HG03064 (cell line): ENCODE measurements at regions not wholly inside any gene's neighbourhood (a gene's known extent, or its start where the extent isn't known, plus 50 kb on each side); places are given as distances from the start of the nearest gene placed in this dataset.
"Not testable (repeated sequence)": the region's sequence is repeated elsewhere in the genome, so short reads cannot be mapped to it uniquely, and the experiment has no call there.

Experiments
- ATAC-seq: cut with Tn5 transposase; IDR thresholded peaks from one replicate; pipeline ENCODE4 v1.9.1; 2021; ENCODE audit warnings: low read depth; ENCODE audit not compliant: unreplicated experiment

DNA sequence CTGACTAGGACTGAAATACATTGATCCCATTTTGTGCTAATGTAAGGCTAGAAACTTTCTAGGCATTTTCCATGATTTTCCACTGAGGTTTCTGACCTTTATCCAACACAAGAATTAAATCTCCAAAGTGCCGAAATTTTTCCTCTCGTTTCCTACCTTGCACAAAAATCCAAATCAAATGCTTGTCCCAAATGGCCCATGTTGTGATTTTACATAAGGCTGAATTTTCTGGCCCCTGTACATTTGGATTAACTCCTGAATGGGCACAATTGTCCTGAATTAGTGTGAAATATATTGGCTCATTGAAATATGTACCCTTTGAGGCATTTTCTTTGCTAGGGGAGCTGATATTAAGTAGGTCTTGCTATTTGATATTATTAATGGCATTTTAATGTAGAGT, 105.6 kb upstream of the CBLB start:
- ATAC-seq, result no peak

DNA sequence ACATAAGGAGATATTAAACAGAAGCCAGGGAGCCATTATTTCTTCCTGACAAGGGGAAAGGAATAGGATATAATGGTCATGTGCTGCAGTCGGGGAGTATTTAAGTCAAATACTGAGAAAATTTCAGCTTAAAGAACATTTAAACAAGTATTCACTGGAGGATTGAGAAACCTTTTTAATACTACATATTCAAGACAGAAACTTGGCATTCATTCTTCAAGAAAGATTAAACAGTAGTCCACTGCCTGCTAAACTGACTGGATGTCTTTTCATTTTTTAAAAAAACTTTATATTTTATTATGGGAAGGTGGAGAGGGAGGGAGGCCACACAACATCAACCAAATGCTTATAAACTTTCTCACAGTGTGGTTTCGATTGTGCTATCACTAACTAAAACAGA, 107.4 kb upstream of the CBLB start:
- ATAC-seq, result no peak

DNA sequence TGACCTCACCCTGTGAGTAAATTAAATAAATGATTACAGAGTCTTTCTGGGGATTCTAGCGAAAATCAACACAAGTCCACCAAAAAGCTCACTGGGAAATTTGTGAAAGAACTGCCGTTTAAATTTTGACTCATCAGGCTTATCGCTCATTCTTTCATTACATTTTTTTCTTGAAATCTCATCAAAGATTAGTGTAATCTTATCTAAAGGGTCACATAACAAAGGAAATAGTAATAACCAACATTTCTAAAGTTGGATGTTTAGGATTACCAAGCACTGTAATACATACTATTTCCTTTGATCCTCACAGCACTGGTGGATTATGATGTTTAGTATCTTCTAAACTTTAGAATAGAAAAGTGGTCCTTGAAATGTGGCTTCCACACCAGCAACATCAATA, 111.1 kb upstream of the CBLB start:
- ATAC-seq, result no peak

DNA sequence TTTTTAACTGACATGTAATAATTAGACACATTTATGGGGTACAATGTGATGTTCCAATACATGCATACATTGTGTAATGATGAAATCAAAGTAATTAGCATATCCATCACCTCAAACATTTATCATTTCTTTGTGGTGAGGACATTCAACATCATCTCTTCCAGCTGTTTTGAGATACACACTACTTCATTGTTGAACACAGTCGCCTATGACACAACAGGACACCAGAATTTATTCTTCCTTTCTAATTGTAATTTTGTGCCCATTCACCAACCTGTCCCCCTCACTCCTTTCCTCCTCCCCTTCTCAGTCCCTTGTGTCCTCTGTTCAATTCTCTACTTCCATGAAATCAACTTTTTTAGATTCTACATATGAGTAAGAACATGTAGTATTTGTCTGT, 113.4 kb upstream of the CBLB start:
- no peak for ATAC-seq

DNA sequence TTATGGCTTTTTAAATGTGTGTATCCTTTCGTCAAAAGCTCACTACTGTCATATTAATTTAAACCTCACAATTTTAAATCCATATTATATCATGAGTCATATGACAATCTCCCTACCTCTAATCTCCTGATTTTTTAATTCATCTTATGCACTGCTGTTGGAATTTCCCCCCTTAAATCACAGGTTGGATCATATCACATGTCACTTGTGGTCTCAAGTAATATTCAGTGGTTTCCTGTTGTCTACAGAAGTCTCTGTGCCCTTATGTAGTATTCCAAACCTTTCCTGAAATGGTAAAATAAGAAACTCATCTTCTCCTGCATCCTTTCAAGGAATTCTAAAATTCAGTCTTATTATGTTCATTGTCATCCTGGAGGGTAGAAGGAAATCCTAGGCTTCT, 116.0 kb upstream of the CBLB start:
- ATAC-seq, result no peak

DNA sequence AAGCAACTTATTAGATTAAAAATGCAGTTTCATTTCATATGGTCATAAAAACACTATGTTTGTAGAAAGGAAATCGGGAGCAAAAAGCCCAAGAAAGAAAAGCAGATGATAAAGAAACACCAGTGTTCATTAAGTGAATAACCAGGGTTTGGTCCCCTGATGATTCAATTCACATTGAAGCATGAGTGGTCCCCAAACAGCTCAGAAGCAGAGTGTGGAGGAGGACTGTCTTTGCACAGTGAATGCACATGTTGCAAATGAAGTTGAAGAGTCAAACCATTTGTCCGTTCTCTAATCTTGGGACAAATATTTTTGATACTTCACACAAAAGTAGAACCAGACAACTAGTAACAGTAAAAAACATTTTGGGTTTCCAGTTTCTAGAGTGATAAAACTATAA, 117.5 kb upstream of the CBLB start:
- not testable (repeated sequence) for ATAC-seq

DNA sequence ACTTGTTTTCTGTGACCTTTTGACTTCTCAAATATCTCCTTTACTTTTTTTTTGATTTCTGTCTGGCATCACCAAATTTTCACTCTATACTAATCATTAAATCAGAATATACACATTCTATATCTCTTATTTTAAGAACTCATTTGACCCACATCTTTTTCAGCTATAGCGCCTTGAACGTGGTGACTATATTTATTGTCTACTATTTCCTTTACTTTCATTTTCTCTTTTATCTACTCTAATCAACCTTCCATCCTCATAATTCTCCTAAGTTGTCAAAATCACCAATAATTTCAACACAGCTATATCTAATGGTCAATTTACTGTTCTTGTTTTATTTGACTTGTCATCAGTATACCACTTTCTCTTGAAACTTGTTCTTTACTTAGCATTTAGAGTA, 119.0 kb upstream of the CBLB start:
- ATAC-seq, result no peak

DNA sequence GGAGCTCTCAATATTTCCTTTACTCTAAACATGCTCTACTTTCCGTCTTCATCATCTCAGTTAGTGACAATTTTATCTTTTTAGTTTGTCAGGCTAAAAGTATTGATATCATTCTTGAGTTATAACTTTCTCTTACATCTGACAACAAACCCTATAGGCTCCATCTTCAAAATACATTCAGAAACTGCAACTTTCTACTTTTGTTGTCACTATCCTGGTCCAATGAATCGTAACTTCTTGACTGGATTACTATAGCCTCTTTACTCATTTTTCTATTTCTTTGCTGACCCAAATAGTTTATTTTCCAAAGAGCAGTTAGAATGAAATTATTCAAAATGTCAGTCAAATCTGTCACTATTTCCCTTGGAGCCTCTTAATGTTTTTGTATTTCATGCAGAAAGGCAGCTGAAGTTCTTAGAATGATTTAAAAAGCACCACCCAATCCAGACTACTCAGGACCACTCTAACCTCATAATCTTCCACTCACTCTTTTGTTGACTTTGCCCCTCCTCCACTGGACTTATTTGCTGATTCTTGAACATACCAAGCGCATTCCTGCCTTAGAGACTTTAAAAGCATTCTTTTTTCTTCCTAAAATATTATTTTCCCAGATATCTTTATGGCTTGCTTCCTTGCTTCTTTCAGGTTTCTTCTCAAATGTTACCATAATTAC, 119.9 kb upstream of the CBLB start:
- no peak for ATAC-seq

DNA sequence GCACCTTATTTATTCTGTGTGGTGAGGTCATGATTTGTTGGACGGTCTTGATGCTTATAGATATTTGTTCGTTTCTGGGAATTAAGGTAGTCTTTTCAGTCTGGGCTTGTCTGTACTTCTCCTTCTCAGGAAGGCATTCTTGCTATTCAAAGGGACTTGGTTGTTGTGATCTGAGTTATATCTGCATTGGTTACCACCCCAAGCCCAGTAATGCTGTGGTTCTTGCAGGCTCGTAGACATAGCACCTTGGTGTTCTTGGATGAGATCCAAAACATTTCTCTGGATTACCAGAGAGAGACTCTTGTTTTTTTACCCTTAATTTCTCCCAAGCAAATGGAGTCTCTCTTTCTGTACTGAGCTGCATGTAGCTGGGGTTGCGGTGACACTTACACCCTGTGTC, 128.0 kb upstream of the CBLB start:
- ATAC-seq, result no peak

DNA sequence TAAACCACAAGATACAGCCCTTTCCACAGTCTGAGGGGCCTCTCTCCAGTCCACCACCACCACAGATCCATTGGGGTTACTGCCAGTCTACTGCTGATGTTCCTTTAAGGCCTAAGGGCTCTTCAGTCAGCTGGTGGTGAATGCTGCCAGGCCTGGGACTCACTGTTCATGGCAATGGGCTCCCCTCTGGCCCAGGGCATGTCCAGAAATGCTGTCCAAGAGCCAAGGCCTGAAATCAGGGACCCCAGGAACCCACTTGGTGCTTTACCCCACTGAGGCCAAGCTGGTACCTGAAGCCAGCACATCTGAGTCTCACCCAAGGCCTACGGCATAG, 128.6 kb upstream of the CBLB start:
- no peak for ATAC-seq

DNA sequence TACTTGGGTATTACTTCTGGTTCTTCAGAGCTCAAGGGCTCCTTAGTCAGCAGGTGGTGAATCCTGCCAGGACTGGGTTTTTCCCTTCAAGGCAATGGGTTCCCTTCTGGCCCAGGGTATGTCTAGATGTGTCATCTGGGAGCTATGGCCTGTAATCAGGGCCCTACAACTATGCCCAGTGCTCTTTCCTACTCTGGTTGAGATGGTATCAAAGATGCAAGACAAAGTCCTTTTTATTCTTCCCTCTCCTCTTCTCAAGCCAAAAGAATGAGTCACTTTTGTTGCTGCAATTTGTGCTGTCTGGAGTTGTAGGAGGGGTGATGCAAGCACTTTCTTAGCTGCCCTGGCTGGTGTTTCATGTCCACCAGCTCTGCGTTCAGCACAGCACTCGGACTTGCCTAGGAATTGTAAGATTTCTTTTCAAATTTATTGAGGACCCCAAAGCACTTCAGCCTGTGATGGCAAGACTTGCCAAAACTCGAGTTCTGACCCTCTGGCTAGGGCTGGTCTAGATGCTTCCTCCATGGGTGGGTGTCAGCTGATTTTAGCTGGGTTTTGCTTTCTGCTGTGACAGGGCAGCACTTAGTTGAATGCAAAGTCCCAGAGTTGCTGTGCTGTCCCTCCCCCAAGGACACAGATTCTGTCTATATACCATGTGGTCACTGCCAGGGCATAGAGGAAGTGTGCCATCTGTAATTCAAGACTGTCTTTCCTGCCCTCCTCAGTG, 129.2 kb upstream of the CBLB start:
- no peak for ATAC-seq

DNA sequence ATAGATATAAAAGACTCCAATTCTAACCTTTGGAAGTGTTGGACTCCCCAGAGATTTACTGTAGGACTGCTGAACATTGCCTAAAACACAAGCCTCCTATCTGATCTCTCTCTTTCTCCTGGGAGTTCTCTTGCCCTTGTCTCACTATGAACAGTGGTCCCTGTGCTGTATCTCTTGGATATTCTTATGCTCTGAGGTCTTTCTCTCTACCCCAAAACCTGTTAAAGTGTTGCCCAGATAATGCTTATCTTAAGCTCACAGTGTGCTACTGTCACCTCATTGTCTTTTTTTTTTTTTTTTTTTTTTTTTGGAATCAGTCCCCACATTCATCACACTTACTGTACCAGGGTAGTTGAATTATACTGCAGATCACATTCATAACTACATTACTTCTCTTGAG, 131.0 kb upstream of the CBLB start:
- no peak for ATAC-seq

DNA sequence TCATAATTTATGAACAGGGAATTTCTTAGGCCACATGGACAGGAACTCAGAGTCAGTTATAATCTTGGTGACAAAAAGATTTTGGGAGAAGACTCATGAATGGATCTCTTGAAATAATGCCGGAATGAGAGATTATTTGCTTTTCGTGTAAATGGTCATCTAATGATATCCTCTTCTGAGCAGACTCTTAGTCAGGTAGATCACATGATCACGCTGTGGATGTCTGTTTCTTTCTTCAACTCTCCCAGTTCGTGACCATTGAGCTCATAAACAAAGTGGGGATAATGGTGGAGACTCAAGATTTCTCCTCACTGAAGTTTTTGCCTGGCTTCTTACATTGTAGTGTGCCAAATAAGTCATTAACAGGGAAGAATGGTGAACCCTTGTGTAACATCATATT, 133.1 kb upstream of the CBLB start:
- no peak for ATAC-seq

DNA sequence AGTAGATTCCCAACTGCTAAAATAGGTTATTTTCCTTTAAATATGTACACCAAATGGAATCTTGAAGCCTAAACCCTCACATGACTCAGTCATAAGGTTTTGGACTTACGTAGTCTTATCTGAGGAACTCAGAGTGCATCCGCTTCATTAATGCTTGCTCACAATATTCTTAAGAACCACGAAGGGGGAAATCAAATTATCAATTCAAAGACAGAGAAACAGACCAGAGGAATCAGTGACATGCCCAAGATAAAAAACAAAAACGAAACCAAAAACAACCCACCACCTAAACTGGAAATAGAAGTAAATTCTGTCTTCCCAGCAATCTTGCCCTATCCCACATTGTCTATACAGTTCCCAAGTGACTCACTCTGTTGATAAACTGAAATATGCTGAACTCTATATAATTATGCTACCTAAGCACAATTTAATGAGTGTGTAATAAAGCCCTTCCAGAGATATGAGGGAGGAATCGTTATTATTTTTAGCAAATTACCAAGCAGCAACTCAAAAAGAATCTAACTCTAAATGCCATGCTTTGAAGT, 135.4 kb upstream of the CBLB start:
- no peak for ATAC-seq

DNA sequence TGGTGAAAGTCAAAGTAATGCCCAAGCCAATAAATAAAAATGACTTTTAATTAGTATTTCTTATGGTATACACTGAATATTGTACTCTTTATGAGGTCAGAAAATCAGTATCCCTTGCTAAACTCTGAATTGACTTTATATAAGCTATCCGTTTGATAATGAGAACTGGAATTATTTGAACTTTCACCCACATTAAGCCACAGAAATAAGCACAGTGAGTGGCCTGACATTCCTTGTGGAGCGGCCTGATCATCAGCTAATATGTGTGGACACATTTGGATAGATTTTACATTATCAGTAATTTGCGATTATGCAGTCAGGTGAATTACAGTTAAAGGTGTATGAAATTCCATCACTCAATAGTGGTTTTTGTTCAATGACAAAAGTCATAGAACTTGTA, 136.0 kb upstream of the CBLB start:
- ATAC-seq, result no peak

DNA sequence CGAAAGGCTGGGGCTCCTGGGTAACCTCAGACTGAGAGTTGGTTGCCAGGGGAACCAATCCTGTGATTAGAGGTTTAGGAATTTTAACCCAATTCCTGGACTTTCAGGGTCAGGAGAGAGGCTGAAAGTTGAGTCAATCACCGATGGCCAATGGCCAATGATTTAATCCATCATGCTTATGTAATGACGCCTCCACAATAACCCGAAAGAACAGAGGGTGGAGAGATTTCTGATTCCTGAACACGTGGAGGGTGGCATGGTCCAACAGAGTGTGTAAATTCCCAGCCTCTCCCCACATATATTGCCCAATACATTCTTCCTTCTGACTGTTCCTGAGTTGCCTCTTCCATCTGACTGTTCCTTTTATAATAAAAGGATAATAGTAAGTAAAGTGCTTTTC, 137.2 kb upstream of the CBLB start:
- ATAC-seq, result no peak

DNA sequence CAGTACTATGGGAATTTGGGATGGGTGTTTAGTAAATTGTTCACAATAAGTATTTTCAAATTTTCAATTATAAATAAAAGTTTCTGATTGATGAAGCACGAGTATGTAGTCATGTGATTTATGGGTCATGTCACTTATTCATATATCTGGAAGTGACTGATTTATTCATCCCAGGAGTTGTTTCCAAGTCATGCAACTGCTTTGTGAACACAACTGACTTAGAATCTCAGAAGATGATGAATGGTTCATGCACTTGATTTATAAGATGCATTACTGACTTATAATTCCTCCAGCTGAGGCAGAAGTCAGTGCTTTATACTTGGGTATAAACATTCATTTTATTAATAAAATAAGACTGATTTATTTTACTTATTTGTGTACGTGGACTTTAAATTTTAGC, 137.8 kb upstream of the CBLB start:
- ATAC-seq, result no peak

DNA sequence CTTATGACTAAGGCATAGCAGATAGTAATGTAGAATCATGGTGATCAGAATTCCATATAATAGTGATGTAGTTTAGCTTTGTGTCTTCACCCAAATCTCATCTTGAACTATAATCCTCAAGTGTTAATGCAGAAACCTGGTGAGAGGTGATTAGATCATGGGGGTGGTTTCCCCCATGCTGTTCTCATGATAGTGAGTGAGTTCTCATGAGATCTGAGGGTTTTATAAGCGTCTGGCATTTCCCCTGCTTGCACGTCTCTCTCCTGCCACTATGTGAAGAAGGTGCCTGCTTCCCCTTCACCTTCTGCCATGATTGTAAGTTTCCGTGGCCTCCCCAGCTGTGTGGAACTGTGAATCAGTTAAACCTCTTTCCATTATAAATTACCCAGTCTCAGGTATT, 138.7 kb upstream of the CBLB start:
- no peak for ATAC-seq

DNA sequence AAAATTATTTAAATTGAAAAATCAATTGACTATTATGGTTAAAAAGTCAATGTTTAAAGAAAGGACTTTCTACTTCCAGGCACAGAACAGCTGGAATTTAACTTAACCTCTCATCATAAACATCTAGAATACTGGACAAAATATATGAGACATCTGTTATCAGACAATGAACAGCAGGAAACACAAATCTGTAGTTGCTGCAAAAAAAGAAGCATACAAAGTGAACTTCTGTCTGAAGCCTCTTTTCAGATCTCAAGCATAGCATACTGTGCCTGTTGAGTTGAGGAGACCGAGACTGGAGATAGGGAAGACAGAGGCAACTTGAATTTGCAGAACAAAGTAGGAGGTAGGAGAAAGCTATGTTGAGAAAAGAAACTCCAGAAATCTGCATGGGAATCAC, 140.0 kb upstream of the CBLB start:
- no peak for ATAC-seq

DNA sequence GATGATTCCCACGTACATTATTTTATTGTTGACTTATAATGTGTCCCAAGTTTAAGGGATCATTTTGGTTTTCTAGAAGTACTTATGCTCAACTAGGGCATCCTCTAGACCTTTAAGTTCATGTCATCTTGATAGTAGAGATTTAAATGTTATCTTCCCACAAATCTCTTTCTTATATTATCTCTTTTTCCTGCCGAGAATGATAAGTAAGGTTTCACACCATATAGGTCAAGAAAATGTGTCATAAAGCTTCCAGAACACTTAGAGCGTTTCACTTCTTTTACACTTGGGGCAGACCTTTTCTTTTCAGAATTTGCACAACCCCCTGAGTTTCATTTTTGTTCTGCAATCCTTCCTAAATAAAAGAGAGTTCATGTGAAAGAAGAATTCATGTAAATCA, 142.0 kb upstream of the CBLB start:
- ATAC-seq, result no peak

DNA sequence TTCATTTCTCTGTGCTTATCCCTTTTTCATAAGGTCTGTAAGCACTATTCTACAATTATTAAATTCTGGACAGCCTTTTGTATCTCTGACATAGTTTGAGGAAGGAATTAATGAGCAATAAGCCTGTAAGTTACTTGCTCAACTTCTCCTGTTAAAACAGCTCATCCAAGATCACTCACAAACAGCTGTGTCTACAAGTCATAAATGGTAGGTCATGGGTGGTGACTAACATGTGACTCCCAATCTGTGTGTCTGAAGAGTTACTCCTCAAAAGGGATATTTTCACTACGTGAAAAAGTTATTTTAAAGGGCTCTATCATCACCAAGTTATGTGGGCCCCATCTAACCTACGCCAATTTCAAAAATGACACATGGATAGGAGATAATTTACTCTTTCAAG, 145.2 kb upstream of the CBLB start:
- no peak for ATAC-seq

DNA sequence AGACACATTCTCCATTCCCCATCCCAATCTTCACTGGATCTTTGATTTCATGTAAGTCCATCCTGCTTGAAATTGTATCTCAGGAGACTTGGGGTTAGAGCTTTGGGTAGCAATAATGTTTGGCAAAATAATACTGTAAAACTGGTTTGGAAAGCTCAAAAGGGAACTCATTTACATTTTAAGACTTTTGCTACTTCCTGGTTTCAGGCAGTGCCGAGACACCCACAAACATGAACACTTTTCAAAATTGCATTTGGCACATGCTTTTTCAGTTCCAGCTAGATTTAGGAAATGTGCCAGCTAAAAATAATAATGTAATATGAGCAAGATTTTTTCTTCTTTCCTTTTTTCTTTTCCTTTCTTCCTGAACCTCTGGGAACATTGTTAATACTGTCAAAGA, 145.7 kb upstream of the CBLB start:
- ATAC-seq, result no peak
